Transverse colon (tissue), 4 donors: ENCODE measurements at regions not wholly inside any gene's neighbourhood (a gene's known extent, or its start where the extent isn't known, plus 50 kb on each side); places are given as distances from the start of the nearest gene placed in this dataset.

Experiments used
- DNase-seq: peaks from one replicate; pipeline ENCODE4 v3.0.0-alpha.2; 2019
- H3K27ac ChIP-seq, 4 donors: fragments of 200-600 bp; sonication (generic); 2 replicates each; pipeline ENCODE4 v1.5.1; 2016 to 2018; ENCODE audit warnings: inconsistent platforms in 4 of 4
- H3K27me3 ChIP-seq: fragments of 200-600 bp; sonication (generic); 2 replicates; pipeline ENCODE4 v1.5.1; 2017; ENCODE audit warnings: inconsistent platforms
- H3K36me3 ChIP-seq, 4 donors: fragments of 200-600 bp; sonication (generic); 2 replicates each; pipeline ENCODE4 v1.5.1; 2017 to 2019; ENCODE audit warnings: inconsistent platforms in 4 of 4
- H3K4me1 ChIP-seq, 4 donors: fragments of 200-600 bp; sonication (generic); 2 replicates each; pipeline ENCODE4 v1.5.1; 2017 to 2020; ENCODE audit warnings: inconsistent platforms in 4 of 4
- H3K4me3 ChIP-seq, 4 donors: fragments of 200-600 bp; sonication (generic); 1 replicate in 1 of 4; 2 replicates in 3 of 4; pipeline versions ENCODE4 v1.5.1 to v1.6.1; 2017 to 2019; ENCODE audit warnings: inconsistent platforms in 4 of 4
- H3K9me3 ChIP-seq, 2 donors: fragments of 200-600 bp; sonication (generic); 2 replicates each; pipeline ENCODE4 v1.5.1; 2017 to 2019; ENCODE audit warnings: inconsistent platforms in 2 of 2
- CTCF ChIP-seq, 5 experiments: fragments of 200-600 bp in 3 of 5; fragments of 450-650 bp in 2 of 5; sonication (generic) in 3 of 5; IDR thresholded peaks; 1 replicate in 2 of 5; 2 replicates in 3 of 5; pipeline ENCODE4 v1.5.1; 2016 to 2017; ENCODE audit warnings: antibody characterized with exemption in 5 of 5, inconsistent platforms in 3 of 5, mild to moderate bottlenecking in 2 of 5, moderate library complexity in 1 of 5
- EP300 ChIP-seq: sonication (generic); formaldehyde crosslinking; IDR thresholded peaks from one replicate; pipeline ENCODE4 v1.6.1; 2017; ENCODE audit warnings: antibody characterized with exemption, low read depth
- POLR2A ChIP-seq: fragments of 450-650 bp; IDR thresholded peaks from one replicate; pipeline ENCODE4 v1.6.1; 2016; ENCODE audit warnings: antibody characterized with exemption, mild to moderate bottlenecking, moderate library complexity
- POLR2AphosphoS5 ChIP-seq, 3 donors: sonication (generic); formaldehyde crosslinking; IDR thresholded peaks; one replicate each; pipeline ENCODE4 v1.6.1; 2016; ENCODE audit warnings: antibody characterized with exemption in 3 of 3
- WGBS, 2 donors: methylation state at CpG; one replicate each; pipeline ENCODE4 v1.1.5; 2018; ENCODE audit warnings: low coverage in 1 of 2; 5-methylcytosine and 5-hydroxymethylcytosine counted together
- in situ Hi-C, 4 donors: fragments of 200-750 bp; cut with MboI; loops; one replicate each; pipeline versions ENCODE4 v1.15.0 to v1.15.1; 2017; ENCODE audit warnings: low sequenced_read_pairs in 3 of 4, low pct_ligation_motif_present in 1 of 4, low pct_unique_long_range_greater_than_20kb in 1 of 4
- intact Hi-C: fragments of 100-400 bp; cut with DNase I; formaldehyde crosslinking; loops from one replicate; pipeline ENCODE4 v1.15.1; 2023; ENCODE audit warnings: low total_unique reads

- H3K27ac ChIP-seq: no peak overlapping the region
- DNase-seq: no peak
- no peak overlapping the region for H3K4me3 ChIP-seq
- H3K27me3 ChIP-seq: no peaks in the 10 kb centered on the region
- 66 to 71% methylated on average over 4 of the region's 4 CpGs for WGBS, 2 donors
- intact Hi-C loops (no loop called here), in situ Hi-C loops (no loop called here)
- TF ChIP-seq CTCF (IDR thresholded peaks at IDR 0.05): no peak
- TF ChIP-seq POLR2AphosphoS5 (IDR thresholded peaks at IDR 0.05): no peak
- no peak for TF ChIP-seq EP300
- H3K9me3 ChIP-seq: no peaks in the 10 kb centered on the region
- H3K36me3 ChIP-seq: no peaks in the 10 kb centered on the region
- no peaks in the 10 kb centered on the region for H3K4me1 ChIP-seq
Measured at GRCh38 chr22:26804315-26804714, 146.9 kb downstream of the MIAT start.

GRCh38 chr22:26804911-26805539, 147.6 kb downstream of the MIAT start:
- DNase-seq: no peak
- WGBS, 2 donors: 56 to 83% methylated on average over 6 to 12 of the region's 12 CpGs
- H3K4me1 ChIP-seq: no peaks in the 10 kb centered on the region
- intact Hi-C loops: loop anchor here (5.0 kb wide), 1 partner anchor 1622 kb away; no protein-coding TSS in a partner anchor
- in situ Hi-C loops: no loop called here
- H3K9me3 ChIP-seq: no peaks in the 10 kb centered on the region
- H3K36me3 ChIP-seq: no peaks in the 10 kb centered on the region
- no peak overlapping the region for H3K27ac ChIP-seq
- TF ChIP-seq EP300 (no peak), CTCF (IDR thresholded peaks at IDR 0.05) (no peak), POLR2AphosphoS5 (IDR thresholded peaks at IDR 0.05) (no peak), POLR2A (no peak)
- no peak overlapping the region for H3K4me3 ChIP-seq
- no peaks in the 10 kb centered on the region for H3K27me3 ChIP-seq

GRCh38 chr22:26806445-26807175, 149.2 kb downstream of the MIAT start:
- Histone ChIP-seq H3K27ac (no peak overlapping the region), H3K4me3 (no peak overlapping the region), H3K27me3 (no peaks in the 10 kb centered on the region), H3K36me3 (no peaks in the 10 kb centered on the region), H3K9me3 (no peaks in the 10 kb centered on the region), H3K4me1 (no peaks in the 10 kb centered on the region)
- no peak for DNase-seq
- in situ Hi-C loops (no loop called here), intact Hi-C loops (loop anchor here (5.0 kb wide), 1 partner anchor 1621 kb away; no protein-coding TSS in a partner anchor)
- 82% methylated on average over 14 of the region's 14 CpGs; no CpG with 5 or more reads in 1 of the 2 donors for WGBS, 2 donors
- TF ChIP-seq CTCF (IDR thresholded peaks at IDR 0.05) (no peak), POLR2AphosphoS5 (IDR thresholded peaks at IDR 0.05) (no peak), POLR2A (no peak), EP300 (no peak)

- Histone ChIP-seq H3K9me3 (no peaks in the 10 kb centered on the region), H3K4me1 (no peaks in the 10 kb centered on the region), H3K27me3 (no peaks in the 10 kb centered on the region), H3K36me3 (no peaks in the 10 kb centered on the region), H3K4me3 (no peak overlapping the region), H3K27ac (no peak overlapping the region)
- TF ChIP-seq POLR2AphosphoS5 (IDR thresholded peaks at IDR 0.05): no peak
- no peak for TF ChIP-seq CTCF (IDR thresholded peaks at IDR 0.05)
- no peak for TF ChIP-seq EP300
- TF ChIP-seq POLR2A: no peak
- intact Hi-C loops: no loop called here
- WGBS, 2 donors: 95 to 100% methylated on average over 4 of the region's 4 CpGs
- no peak for DNase-seq
- in situ Hi-C loops: no loop called here
Measured at GRCh38 chr22:26811647-26811992, 154.2 kb downstream of the MIAT start.
